Naive thymus-derived CD4-positive, alpha-beta T cell (primary cell): ENCODE measurements at regions not wholly inside any gene's neighbourhood (a gene's known extent, or its start where the extent isn't known, plus 50 kb on each side); places are given as distances from the start of the nearest gene placed in this dataset.

Experiments
- ATAC-seq: fragments of 150-1000 bp; cut with Tn5 transposase; 2 replicates; pipeline ENCODE4 v1.10.0; 2021; ENCODE audit warnings: mild to moderate bottlenecking, moderate library complexity
- CTCF ChIA-PET: fragments of 350-600 bp; sonication (Branson Sonifier 250); formaldehyde crosslinking; loops from one replicate; lab custom pipeline; 2021; ENCODE audit warnings: antibody characterized with exemption; lab: Charles Lee
- POLR2A ChIA-PET: fragments of 350-600 bp; sonication (Branson Sonifier 250); formaldehyde crosslinking; loops from one replicate; lab custom pipeline; 2021; ENCODE audit warnings: antibody characterized with exemption, inconsistent platforms; lab: Charles Lee
- DNase-seq, 9 donors: peaks; one replicate each; pipeline versions ENCODE4 v3.0.0 to v3.0.0-alpha.2; 2020 to 2022; ENCODE audit warnings: mixed read lengths in 1 of 9
- H3K27ac ChIP-seq: one replicate; pipeline ENCODE4 v1.7.0; 2013; ENCODE audit warnings: mild to moderate bottlenecking, low read depth, low read length, moderate library complexity
- H3K27me3 ChIP-seq, 2 donors: one replicate each; pipeline ENCODE4 v1.7.0; 2013; ENCODE audit warnings: low read length in 2 of 2, mild to moderate bottlenecking in 2 of 2, moderate library complexity in 2 of 2; ENCODE audit not compliant: control insufficient read depth in 2 of 2, insufficient read depth in 2 of 2
- H3K36me3 ChIP-seq, 3 experiments: 1 replicate in 2 of 3; 2 replicates in 1 of 3; pipeline ENCODE4 v1.7.0; 2013; ENCODE audit warnings: low read length in 3 of 3, mild to moderate bottlenecking in 3 of 3, moderate library complexity in 1 of 3; ENCODE audit not compliant: insufficient read depth in 3 of 3, control insufficient read depth in 2 of 3
- H3K4me1 ChIP-seq, 2 donors: one replicate each; pipeline ENCODE4 v1.7.0; 2013; ENCODE audit warnings: low read length in 2 of 2, mild to moderate bottlenecking in 2 of 2, moderate library complexity in 1 of 2; ENCODE audit not compliant: control insufficient read depth in 2 of 2, insufficient read depth in 2 of 2
- H3K4me3 ChIP-seq: 2 replicates; pipeline ENCODE4 v1.7.0; 2013; ENCODE audit warnings: mild to moderate bottlenecking, low read length
- H3K9me3 ChIP-seq, 3 experiments: 1 replicate in 2 of 3; 2 replicates in 1 of 3; pipeline ENCODE4 v1.7.0; 2013; ENCODE audit warnings: low read length in 3 of 3; ENCODE audit not compliant: control insufficient read depth in 2 of 3
- H3K27ac Mint-ChIP-seq, 9 donors: one replicate each; pipeline ENCODE4 v1.8.0; 2020 to 2022; ENCODE audit warnings: mixed read lengths in 9 of 9, mild to moderate bottlenecking in 8 of 9, moderate library complexity in 5 of 9, inconsistent platforms in 2 of 9
- H3K27me3 Mint-ChIP-seq, 5 donors: one replicate each; pipeline ENCODE4 v1.8.0; 2021 to 2022; ENCODE audit warnings: mixed read lengths in 5 of 5, mild to moderate bottlenecking in 1 of 5
- H3K36me3 Mint-ChIP-seq, 5 donors: one replicate each; pipeline ENCODE4 v1.8.0; 2020 to 2022; ENCODE audit warnings: mixed read lengths in 5 of 5, mild to moderate bottlenecking in 3 of 5, inconsistent platforms in 1 of 5
- H3K4me1 Mint-ChIP-seq, 7 donors: one replicate each; pipeline ENCODE4 v1.8.0; 2020 to 2022; ENCODE audit warnings: mixed read lengths in 7 of 7, mild to moderate bottlenecking in 3 of 7, inconsistent platforms in 1 of 7
- H3K4me3 Mint-ChIP-seq, 10 donors: one replicate each; pipeline ENCODE4 v1.8.0; 2020 to 2022; ENCODE audit warnings: mild to moderate bottlenecking in 10 of 10, mixed read lengths in 10 of 10, moderate library complexity in 6 of 10, inconsistent platforms in 2 of 10
- H3K9me3 Mint-ChIP-seq, 11 donors: one replicate each; pipeline ENCODE4 v1.8.0; 2020 to 2022; ENCODE audit warnings: mixed read lengths in 11 of 11, mild to moderate bottlenecking in 4 of 11, inconsistent platforms in 1 of 11, moderate library complexity in 1 of 11
- intact Hi-C, 2 donors: fragments of 100-400 bp; cut with micrococcal nuclease; formaldehyde crosslinking; loops; one replicate each; pipeline ENCODE4 v1.15.1; 2023

- Histone ChIP-seq H3K4me1 (no peaks in the 10 kb centered on the region), H3K4me3 (no peak overlapping the region), H3K27ac (no peak overlapping the region), H3K9me3 (no peaks in the 10 kb centered on the region), H3K36me3 (no peaks in the 10 kb centered on the region), H3K27me3 (no peaks in the 10 kb centered on the region)
- peaks cover 6 to 37% (median 24%) of the 10 kb centered on the region in 5 donors for H3K27me3 Mint-ChIP-seq
- intact Hi-C loops: no loop called here
- H3K9me3 Mint-ChIP-seq: peaks cover 0 to 2% (median 0%) of the 10 kb centered on the region in 11 donors
- ChIA-PET POLR2A (no interaction called here), CTCF (no interaction called here)
- ATAC-seq (no peak), DNase-seq (no peak)
- no peak overlapping the region for H3K27ac Mint-ChIP-seq
- H3K36me3 Mint-ChIP-seq: no peaks in the 10 kb centered on the region
- H3K4me3 Mint-ChIP-seq: no peak overlapping the region
- peaks cover 0 to 3% (median 0%) of the 10 kb centered on the region in 7 donors for H3K4me1 Mint-ChIP-seq
These were observed 416.1 kb downstream of the ATP23 start for GRCh38 chr12:58357511-58357910.

GRCh38 chr12:58358369-58358768 is 417.0 kb downstream of the ATP23 start:
- Histone ChIP-seq H3K27ac (no peak overlapping the region), H3K9me3 (no peaks in the 10 kb centered on the region), H3K4me3 (no peak overlapping the region), H3K36me3 (no peaks in the 10 kb centered on the region), H3K4me1 (no peaks in the 10 kb centered on the region), H3K27me3 (no peaks in the 10 kb centered on the region)
- peaks cover 0 to 3% (median 0%) of the 10 kb centered on the region in 7 donors for H3K4me1 Mint-ChIP-seq
- H3K27ac Mint-ChIP-seq: no peak overlapping the region
- no peak for ATAC-seq
- no peak overlapping the region for H3K4me3 Mint-ChIP-seq
- POLR2A ChIA-PET: no interaction called here
- intact Hi-C loops: no loop called here
- CTCF ChIA-PET: no interaction called here
- H3K27me3 Mint-ChIP-seq: peaks cover 6 to 40% (median 24%) of the 10 kb centered on the region in 5 donors
- H3K36me3 Mint-ChIP-seq: no peaks in the 10 kb centered on the region
- DNase-seq: no peak
- no peaks in the 10 kb centered on the region for H3K9me3 Mint-ChIP-seq

- no peak for ATAC-seq
- ChIA-PET POLR2A (no interaction called here), CTCF (no interaction called here)
- H3K27me3 Mint-ChIP-seq: peaks cover 6 to 40% (median 17%) of the 10 kb centered on the region in 5 donors
- H3K9me3 Mint-ChIP-seq: no peaks in the 10 kb centered on the region
- no peak overlapping the region for H3K27ac ChIP-seq
- H3K27ac Mint-ChIP-seq: no peak overlapping the region
- H3K4me3 ChIP-seq: no peak overlapping the region
- H3K4me3 Mint-ChIP-seq: no peak overlapping the region
- no peak for DNase-seq
- no peaks in the 10 kb centered on the region for H3K36me3 ChIP-seq
- H3K36me3 Mint-ChIP-seq: no peaks in the 10 kb centered on the region
- intact Hi-C loops: no loop called here
- H3K4me1 ChIP-seq: no peaks in the 10 kb centered on the region
- H3K27me3 ChIP-seq: no peaks in the 10 kb centered on the region
- peaks cover 0 to 3% (median 0%) of the 10 kb centered on the region in 7 donors for H3K4me1 Mint-ChIP-seq
- no peaks in the 10 kb centered on the region for H3K9me3 ChIP-seq
These were observed 417.7 kb downstream of the ATP23 start for GRCh38 chr12:58359084-58359483.

- H3K4me3 ChIP-seq: no peak overlapping the region
- intact Hi-C loops: no loop called here
- peaks cover 6 to 39% (median 17%) of the 10 kb centered on the region in 5 donors for H3K27me3 Mint-ChIP-seq
These were observed 419.7 kb downstream of the ATP23 start for GRCh38 chr12:58361056-58361455.

GRCh38 chr12:58363971-58364370 is 422.6 kb downstream of the ATP23 start:
- Histone ChIP-seq H3K4me3 (no peak overlapping the region), H3K27ac (no peak overlapping the region), H3K4me1 (no peaks in the 10 kb centered on the region), H3K27me3 (no peaks in the 10 kb centered on the region), H3K36me3 (no peaks in the 10 kb centered on the region), H3K9me3 (no peaks in the 10 kb centered on the region)
- POLR2A ChIA-PET: no interaction called here
- CTCF ChIA-PET: interaction anchor here (0.6 kb wide), 1 partner anchor 17 kb away, joined by 3 read pairs; no protein-coding TSS in a partner anchor
- intact Hi-C loops: no loop called here
- Mint-ChIP-seq H3K27me3 (peaks cover 6 to 22% (median 11%) of the 10 kb centered on the region in 5 donors), H3K36me3 (no peaks in the 10 kb centered on the region), H3K9me3 (no peaks in the 10 kb centered on the region), H3K4me1 (no peaks in the 10 kb centered on the region), H3K27ac (no peak overlapping the region), H3K4me3 (no peak overlapping the region)
- no peak for DNase-seq
- no peak for ATAC-seq

More at GRCh38 chr12:58361056-58361455, 419.7 kb downstream of the ATP23 start:
- no peak overlapping the region for H3K4me3 Mint-ChIP-seq
- DNase-seq: no peak
- H3K27me3 ChIP-seq: no peaks in the 10 kb centered on the region
- no peak overlapping the region for H3K27ac Mint-ChIP-seq
- no peaks in the 10 kb centered on the region for H3K9me3 ChIP-seq
- ChIA-PET POLR2A (no interaction called here), CTCF (no interaction called here)
- H3K36me3 Mint-ChIP-seq: no peaks in the 10 kb centered on the region
- no peaks in the 10 kb centered on the region for H3K36me3 ChIP-seq
- H3K4me1 Mint-ChIP-seq: peaks cover 0 to 3% (median 0%) of the 10 kb centered on the region in 7 donors
- H3K4me1 ChIP-seq: no peaks in the 10 kb centered on the region
- H3K9me3 Mint-ChIP-seq: no peaks in the 10 kb centered on the region
- ATAC-seq: no peak
- H3K27ac ChIP-seq: no peak overlapping the region

- no peak for DNase-seq
- Mint-ChIP-seq H3K4me3 (no peak overlapping the region), H3K4me1 (no peaks in the 10 kb centered on the region), H3K27me3 (peaks cover 6 to 22% (median 15%) of the 10 kb centered on the region in 5 donors), H3K9me3 (no peaks in the 10 kb centered on the region), H3K27ac (no peak overlapping the region), H3K36me3 (no peaks in the 10 kb centered on the region)
- intact Hi-C loops: no loop called here
- CTCF ChIA-PET: interaction anchor here (0.6 kb wide), 1 partner anchor 16 kb away, joined by 3 read pairs; no protein-coding TSS in a partner anchor
- ATAC-seq: no peak
- no peaks in the 10 kb centered on the region for H3K9me3 ChIP-seq
- no peaks in the 10 kb centered on the region for H3K4me1 ChIP-seq
- H3K36me3 ChIP-seq: no peaks in the 10 kb centered on the region
- no peak overlapping the region for H3K4me3 ChIP-seq
- no peak overlapping the region for H3K27ac ChIP-seq
- POLR2A ChIA-PET: no interaction called here
- H3K27me3 ChIP-seq: no peaks in the 10 kb centered on the region
These were observed 423.2 kb downstream of the ATP23 start for GRCh38 chr12:58364389-58365086.

GRCh38 chr12:58365087-58365390 is 423.7 kb downstream of the ATP23 start:
- Histone ChIP-seq H3K4me3 (no peak overlapping the region), H3K36me3 (no peaks in the 10 kb centered on the region), H3K4me1 (no peaks in the 10 kb centered on the region), H3K27ac (no peak overlapping the region), H3K27me3 (no peaks in the 10 kb centered on the region), H3K9me3 (no peaks in the 10 kb centered on the region)
- CTCF ChIA-PET: no interaction called here
- Mint-ChIP-seq H3K9me3 (peaks cover 0 to under 1% (median 0%) of the 10 kb centered on the region in 11 donors), H3K4me3 (no peak overlapping the region), H3K36me3 (no peaks in the 10 kb centered on the region), H3K27me3 (peaks cover 6 to 22% (median 16%) of the 10 kb centered on the region in 5 donors), H3K4me1 (no peaks in the 10 kb centered on the region), H3K27ac (no peak overlapping the region)
- no peak for DNase-seq
- intact Hi-C loops: no loop called here
- POLR2A ChIA-PET: no interaction called here
- no peak for ATAC-seq
